Right lobe of liver (tissue), 4 donors: ENCODE measurements at regions not wholly inside any gene's neighbourhood (a gene's known extent, or its start where the extent isn't known, plus 50 kb on each side); places are given as distances from the start of the nearest gene placed in this dataset.

Experiments
- CTCF ChIP-seq, 4 donors: fragments of 200-600 bp in 3 of 4; fragments of 450-650 bp in 1 of 4; IDR thresholded peaks; one replicate each; pipeline versions ENCODE4 v1.5.1 to v1.8.0; 2016 to 2022; ENCODE audit warnings: antibody characterized with exemption in 4 of 4, mild to moderate bottlenecking in 2 of 4
- POLR2A ChIP-seq: fragments of 450-650 bp; IDR thresholded peaks from one replicate; pipeline ENCODE4 v1.6.1; 2017; ENCODE audit warnings: antibody characterized with exemption, mild to moderate bottlenecking
- donor health status: DM: no; HTN: no; CAD: no.
- donor health status: DM: no; HTN: no; CAD: no.
- donor health status: DM: no; HTN: yes; CAD: no.

DNA sequence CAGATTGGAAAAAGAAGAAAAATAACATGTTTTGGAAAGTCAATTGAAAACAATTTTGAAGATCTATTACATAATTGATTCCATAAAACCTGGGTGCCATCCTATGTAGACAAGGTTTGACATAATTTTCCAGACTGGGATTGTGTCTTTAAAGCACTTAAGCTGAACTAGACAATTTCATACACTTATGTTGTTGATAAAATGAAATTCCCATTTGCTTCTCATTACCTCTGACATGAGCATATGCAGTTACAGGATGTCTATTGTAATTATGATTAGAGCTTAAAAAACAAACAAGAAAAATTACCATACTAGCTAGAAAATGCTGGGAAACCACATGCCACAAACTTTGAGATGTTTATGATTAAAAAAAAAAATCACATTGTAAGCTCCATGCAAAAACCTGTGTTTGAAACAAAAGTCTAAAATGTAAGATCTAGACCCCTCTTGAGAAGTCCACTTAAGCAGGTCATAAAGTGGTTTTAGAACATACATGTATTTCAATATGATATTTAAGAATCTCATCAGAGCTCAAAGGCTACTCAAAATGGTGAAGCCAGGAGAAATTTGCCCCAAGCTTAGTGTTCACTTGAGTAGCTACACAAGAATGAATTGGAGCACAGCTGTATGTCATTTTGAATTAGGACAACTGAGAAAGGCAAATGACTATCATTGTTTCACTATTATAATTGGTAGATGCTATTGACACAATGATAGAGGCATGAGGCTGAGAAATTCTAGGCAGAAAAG is 181.1 kb upstream of the PABPC4L start:
- TF ChIP-seq CTCF (IDR thresholded peaks at IDR 0.05): no peak
- no peak for TF ChIP-seq POLR2A
